ENCODE measurements at regions not wholly inside any gene's neighbourhood (a gene's known extent, or its start where the extent isn't known, plus 50 kb on each side); places are given as distances from the start of the nearest gene placed in this dataset.
"Not testable (repeated sequence)": the region's sequence is repeated elsewhere in the genome, so short reads cannot be mapped to it uniquely, and the experiment has no call there.

GRCh38 chr2:39923455-39923854, 144.4 kb upstream of the THUMPD2 start:
- DNase-seq: no peak

GRCh38 chr2:39922679-39923405, 143.8 kb upstream of the THUMPD2 start:
- DNase-seq: no peak

GRCh38 chr2:39920307-39920801, 141.3 kb upstream of the THUMPD2 start:
- DNase-seq: no peak

GRCh38 chr2:39919511-39920306, 140.7 kb upstream of the THUMPD2 start:
- no peak for DNase-seq

GRCh38 chr2:39918886-39919285, 139.8 kb upstream of the THUMPD2 start:
- no peak for DNase-seq

GRCh38 chr2:39917371-39917770, 138.3 kb upstream of the THUMPD2 start:
- DNase-seq: peak in 1 of 2 experiments; percentile 26

GRCh38 chr2:39914949-39915348, 135.9 kb upstream of the THUMPD2 start:
- no peak for DNase-seq

GRCh38 chr2:39913648-39914461, 134.8 kb upstream of the THUMPD2 start:
- DNase-seq: peak; percentile 79 to 84

- DNase-seq: no peak
These were observed 123.0 kb upstream of the THUMPD2 start for GRCh38 chr2:39902103-39902502.

GRCh38 chr2:39898934-39899333, 119.9 kb upstream of the THUMPD2 start:
- DNase-seq: no peak

GRCh38 chr2:39897273-39897672, 118.2 kb upstream of the THUMPD2 start:
- no peak for DNase-seq

- DNase-seq: no peak
These were observed 115.0 kb upstream of the THUMPD2 start for GRCh38 chr2:39894082-39894481.

- no peak for DNase-seq
These were observed 114.6 kb upstream of the THUMPD2 start for GRCh38 chr2:39893616-39894015.

- no peak for DNase-seq
These were observed 102.9 kb upstream of the THUMPD2 start for GRCh38 chr2:39881948-39882347.

- no peak for DNase-seq
These were observed 102.4 kb upstream of the THUMPD2 start for GRCh38 chr2:39881494-39881893.

GRCh38 chr2:39879001-39879400, 99.9 kb upstream of the THUMPD2 start:
- DNase-seq: not testable (repeated sequence)

GRCh38 chr2:39875914-39876267, 96.8 kb upstream of the THUMPD2 start:
- no peak for DNase-seq

GRCh38 chr2:39875182-39875913, 96.3 kb upstream of the THUMPD2 start:
- no peak for DNase-seq

- DNase-seq: no peak
These were observed 95.2 kb upstream of the THUMPD2 start for GRCh38 chr2:39874236-39874635.

GRCh38 chr2:39873586-39873985, 94.5 kb upstream of the THUMPD2 start:
- no peak for DNase-seq

GRCh38 chr2:39872748-39873147, 93.7 kb upstream of the THUMPD2 start:
- DNase-seq: no peak

- DNase-seq: peak; percentile 56 to 68
These were observed 92.3 kb upstream of the THUMPD2 start for GRCh38 chr2:39871291-39871761.
